AG04450 (cell line): ENCODE measurements at regions not wholly inside any gene's neighbourhood (a gene's known extent, or its start where the extent isn't known, plus 50 kb on each side); places are given as distances from the start of the nearest gene placed in this dataset.

Source experiments
- CTCF ChIA-PET: fragments of 300-600, 350-600 bp; formaldehyde crosslinking; extraction: SDS; loops from one replicate; lab custom pipeline; 2022; ENCODE audit warnings: antibody characterized with exemption, inconsistent platforms; lab: Charles Lee
- POLR2A ChIA-PET: fragments of 350-600 bp; formaldehyde crosslinking; extraction: SDS; loops from one replicate; lab custom pipeline; 2021; ENCODE audit warnings: antibody characterized with exemption, inconsistent platforms; lab: Yijun Ruan, JAX
- DNase-seq: peaks from one replicate; pipeline ENCODE4 v3.0.0-alpha.2; 2011; ENCODE audit warnings: low read depth, low spot score
- H3K27ac ChIP-seq: one replicate; pipeline ENCODE4 v1.5.1; 2012; ENCODE audit warnings: low read depth, low read length, control low read depth
- H3K27me3 ChIP-seq: one replicate; pipeline ENCODE4 v1.6.0; 2012; ENCODE audit warnings: low read length; ENCODE audit not compliant: control insufficient read depth, insufficient read depth
- H3K4me3 ChIP-seq: 2 replicates; pipeline ENCODE4 v1.5.1; 2011; ENCODE audit warnings: mild to moderate bottlenecking, low read depth, low read length, control low read depth
- H3K9me3 ChIP-seq: 2 replicates; pipeline ENCODE4 v1.5.1; 2012; ENCODE audit warnings: low read length; ENCODE audit not compliant: control insufficient read depth, insufficient read depth
- CTCF ChIP-seq: IDR thresholded peaks from 2 replicates; pipeline ENCODE4 v1.5.1; 2011; ENCODE audit warnings: low read depth, low read length, control low read depth, inconsistent platforms

- no peak for DNase-seq
- H3K27me3 ChIP-seq: no peaks in the 10 kb centered on the region
- ChIA-PET POLR2A (no interaction called here), CTCF (interaction anchor here (2.4 kb wide), 1 partner anchor 285 kb away, joined by 20 read pairs; no protein-coding TSS in a partner anchor)
- H3K4me3 ChIP-seq: no peak overlapping the region
- no peak overlapping the region for H3K27ac ChIP-seq
- no peaks in the 10 kb centered on the region for H3K9me3 ChIP-seq
- no peak for TF ChIP-seq CTCF
These were observed 117.8 kb upstream of the SPRED2 start for GRCh38 chr2:65550246-65550645.

- no peak for TF ChIP-seq CTCF
- Histone ChIP-seq H3K9me3 (no peaks in the 10 kb centered on the region), H3K27me3 (no peaks in the 10 kb centered on the region), H3K27ac (no peak overlapping the region), H3K4me3 (no peak overlapping the region)
- ChIA-PET POLR2A (no interaction called here), CTCF (interaction anchor here (2.4 kb wide), 1 partner anchor 285 kb away, joined by 20 read pairs; no protein-coding TSS in a partner anchor)
- DNase-seq: no peak
These were observed 117.2 kb upstream of the SPRED2 start for GRCh38 chr2:65549631-65550030.

- TF ChIP-seq CTCF: no peak
- Histone ChIP-seq H3K27me3 (no peaks in the 10 kb centered on the region), H3K4me3 (no peak overlapping the region), H3K9me3 (no peaks in the 10 kb centered on the region), H3K27ac (no peak overlapping the region)
- POLR2A ChIA-PET: no interaction called here
- CTCF ChIA-PET: interaction anchor here (2.4 kb wide), 1 partner anchor 284 kb away, joined by 20 read pairs; no protein-coding TSS in a partner anchor
- DNase-seq: no peak
These were observed 116.8 kb upstream of the SPRED2 start for GRCh38 chr2:65549257-65549627.

DNA sequence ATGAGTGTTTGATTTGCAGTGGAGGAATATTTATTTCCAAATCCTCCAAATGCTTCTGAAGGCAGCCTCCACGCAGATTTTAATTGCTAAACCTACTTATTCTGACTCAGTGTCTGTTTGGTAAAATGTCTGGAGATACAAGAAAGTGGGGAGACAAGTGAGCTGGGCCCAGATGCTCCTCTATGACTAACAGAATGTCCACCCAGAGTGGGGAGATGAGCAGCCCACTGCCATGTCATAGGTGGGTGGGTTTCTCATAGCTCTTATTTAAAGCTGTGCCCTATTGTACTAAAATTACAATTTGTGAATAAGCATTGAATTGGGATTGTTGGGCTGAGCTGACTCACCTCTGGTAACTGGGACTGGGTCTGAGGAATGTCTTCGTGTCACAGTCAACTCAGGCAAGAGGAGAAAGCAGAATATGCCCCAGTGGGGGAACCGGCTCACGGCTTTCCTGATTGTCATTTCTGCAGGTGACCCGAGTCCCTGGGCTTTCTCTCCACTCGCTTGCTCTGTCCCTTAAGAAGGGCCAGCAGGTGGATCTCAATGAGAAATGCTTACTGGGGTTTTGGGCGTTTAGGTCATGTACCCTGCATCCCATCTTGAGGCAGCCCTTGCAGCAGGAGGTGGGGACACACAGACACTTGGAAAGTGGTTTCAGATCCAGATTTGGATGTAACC is 116.3 kb upstream of the SPRED2 start:
- no peak for TF ChIP-seq CTCF
- H3K9me3 ChIP-seq: no peaks in the 10 kb centered on the region
- ChIA-PET CTCF (interaction anchor here (1.4 to 1.9 kb wide), 2 partner anchors 271 to 284 kb away, joined by 4 to 6 read pairs; no protein-coding TSS in a partner anchor), POLR2A (no interaction called here)
- no peak overlapping the region for H3K27ac ChIP-seq
- no peak for DNase-seq
- H3K27me3 ChIP-seq: no peaks in the 10 kb centered on the region
- no peak overlapping the region for H3K4me3 ChIP-seq

DNA sequence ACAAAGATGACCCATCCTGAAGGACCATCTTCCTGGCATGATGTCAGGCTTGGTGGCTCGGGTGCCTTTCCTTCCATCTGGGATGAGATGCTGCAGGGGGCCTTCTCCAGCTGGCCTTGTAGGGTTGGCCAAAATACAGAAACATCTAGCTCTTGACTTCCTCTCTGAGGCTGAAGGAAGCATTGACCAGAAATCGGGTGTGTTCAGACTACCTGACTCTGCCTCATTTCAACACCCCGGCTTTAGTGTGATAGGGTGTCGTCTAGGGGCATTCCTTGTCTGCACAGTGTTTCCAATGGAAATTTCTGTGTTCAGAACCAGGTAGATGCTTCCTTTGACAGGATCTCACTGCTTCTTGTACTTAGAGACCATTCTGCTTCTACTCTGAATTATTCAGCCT is 115.7 kb upstream of the SPRED2 start:
- POLR2A ChIA-PET: no interaction called here
- CTCF ChIA-PET: interaction anchor here (1.4 to 1.9 kb wide), 2 partner anchors 270 to 283 kb away, joined by 4 to 6 read pairs; no protein-coding TSS in a partner anchor
- DNase-seq: no peak
- Histone ChIP-seq H3K27ac (no peak overlapping the region), H3K4me3 (no peak overlapping the region), H3K9me3 (no peaks in the 10 kb centered on the region), H3K27me3 (no peaks in the 10 kb centered on the region)
- no peak for TF ChIP-seq CTCF
